Fibroblast of lung (primary cell): ENCODE measurements at regions not wholly inside any gene's neighbourhood (a gene's known extent, or its start where the extent isn't known, plus 50 kb on each side); places are given as distances from the start of the nearest gene placed in this dataset.

Experiments used
- EZH2 ChIP-seq: IDR thresholded peaks from 2 replicates; pipeline ENCODE4 v1.5.1; 2012; ENCODE audit warnings: low read length, control low read depth, mild to moderate bottlenecking; ENCODE audit errors: missing control alignments
- TF ChIP-seq, protein P1 (sequence below), 2 donors: IDR thresholded peaks in 1 of 2; conservative IDR thresholded peaks in 1 of 2; 1 replicate in 1 of 2; 2 replicates in 1 of 2; pipeline ENCODE4 v1.5.1; 2011 to 2012; ENCODE audit warnings: low read length in 2 of 2, control low read depth in 1 of 2, inconsistent platforms in 1 of 2, low read depth in 1 of 2, mild to moderate bottlenecking in 1 of 2

DNA sequence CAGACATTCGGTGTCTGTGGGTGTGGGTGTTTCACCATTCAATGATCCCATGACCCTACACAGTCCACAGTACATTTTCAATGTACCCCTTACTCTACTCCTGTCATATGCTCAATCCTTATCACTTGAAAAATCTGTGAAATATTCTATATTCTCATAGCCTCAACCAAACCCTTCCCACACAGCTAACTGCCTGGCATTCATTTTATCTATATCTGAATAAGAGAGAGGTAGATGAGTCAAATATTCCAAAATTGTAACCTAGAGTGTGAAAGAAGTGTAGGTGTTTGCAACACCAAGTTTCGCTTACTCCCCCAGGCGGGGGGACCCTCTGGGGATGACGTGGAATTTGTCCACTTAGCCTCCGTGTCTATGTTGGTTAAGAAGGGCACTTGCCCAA is 354.8 kb downstream of the ETS1 start:
- TF ChIP-seq, protein P1, sequence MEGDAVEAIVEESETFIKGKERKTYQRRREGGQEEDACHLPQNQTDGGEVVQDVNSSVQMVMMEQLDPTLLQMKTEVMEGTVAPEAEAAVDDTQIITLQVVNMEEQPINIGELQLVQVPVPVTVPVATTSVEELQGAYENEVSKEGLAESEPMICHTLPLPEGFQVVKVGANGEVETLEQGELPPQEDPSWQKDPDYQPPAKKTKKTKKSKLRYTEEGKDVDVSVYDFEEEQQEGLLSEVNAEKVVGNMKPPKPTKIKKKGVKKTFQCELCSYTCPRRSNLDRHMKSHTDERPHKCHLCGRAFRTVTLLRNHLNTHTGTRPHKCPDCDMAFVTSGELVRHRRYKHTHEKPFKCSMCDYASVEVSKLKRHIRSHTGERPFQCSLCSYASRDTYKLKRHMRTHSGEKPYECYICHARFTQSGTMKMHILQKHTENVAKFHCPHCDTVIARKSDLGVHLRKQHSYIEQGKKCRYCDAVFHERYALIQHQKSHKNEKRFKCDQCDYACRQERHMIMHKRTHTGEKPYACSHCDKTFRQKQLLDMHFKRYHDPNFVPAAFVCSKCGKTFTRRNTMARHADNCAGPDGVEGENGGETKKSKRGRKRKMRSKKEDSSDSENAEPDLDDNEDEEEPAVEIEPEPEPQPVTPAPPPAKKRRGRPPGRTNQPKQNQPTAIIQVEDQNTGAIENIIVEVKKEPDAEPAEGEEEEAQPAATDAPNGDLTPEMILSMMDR (conservative IDR thresholded peaks at IDR 0.05 in 1 of 2, IDR thresholded peaks at IDR 0.05 in 1 of 2; ENCODE audit: low read depth in 1 of 2, low read length in 2 of 2): no peak
- no peak for TF ChIP-seq EZH2
